ENCODE measurements at regions not wholly inside any gene's neighbourhood (a gene's known extent, or its start where the extent isn't known, plus 50 kb on each side); places are given as distances from the start of the nearest gene placed in this dataset. TPM values are rescaled to one million over a fixed set of nuclear protein-coding genes. Genes with fewer than 3 reads are reported as not detected.

DNA sequence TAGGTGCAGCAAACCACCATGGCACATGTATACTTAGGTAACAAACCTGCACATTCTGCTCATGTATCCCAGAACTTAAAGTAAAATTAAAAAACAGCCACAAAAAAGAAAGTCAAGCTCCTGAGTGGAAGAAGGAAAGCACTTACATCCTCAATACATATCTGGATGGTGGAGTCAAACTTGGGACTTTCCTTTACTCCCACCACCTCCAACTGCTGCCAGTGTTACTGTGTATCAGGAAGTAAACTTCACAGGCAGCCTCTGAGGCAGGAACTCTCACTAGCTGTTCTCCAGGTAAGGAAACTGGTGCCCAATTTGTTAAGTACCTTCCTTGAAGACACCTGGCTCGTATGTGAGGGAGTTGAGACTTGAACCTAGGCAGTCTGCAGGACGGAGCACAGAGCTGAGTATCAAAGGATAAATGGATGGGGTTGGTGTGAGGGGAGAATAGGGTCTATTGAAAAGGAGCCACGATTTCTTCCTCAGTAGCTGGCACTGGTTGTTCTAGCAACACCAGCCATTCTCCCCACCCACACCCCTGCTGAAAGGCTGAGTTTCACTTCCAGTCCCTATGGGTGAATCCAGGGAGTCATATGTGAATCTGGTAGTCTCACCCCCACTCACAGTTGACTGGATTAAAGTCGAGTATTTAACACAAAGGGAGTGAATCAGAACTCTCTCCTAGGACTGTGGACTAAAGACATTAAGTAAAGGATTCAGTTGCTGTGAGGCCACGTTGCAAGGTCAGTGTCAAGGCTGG is 50.0 kb upstream of the GPR39 start:
- Mint-ChIP-seq H3K4me3 (ENCODE audit: unreplicated experiment) (no peak overlapping the region), H3K27me3 (ENCODE audit: unreplicated experiment) (peaks cover 2% of the 10 kb centered on the region), H3K9me3 (ENCODE audit: unreplicated experiment) (peaks cover 7% of the 10 kb centered on the region), H3K27ac (ENCODE audit: unreplicated experiment) (no peak overlapping the region), H3K36me3 (ENCODE audit: unreplicated experiment) (peaks cover 18% of the 10 kb centered on the region), H3K4me1 (ENCODE audit: low read depth, unreplicated experiment) (no peaks in the 10 kb centered on the region)
- DNase-seq: no peak
- TF ChIP-seq, protein P1, sequence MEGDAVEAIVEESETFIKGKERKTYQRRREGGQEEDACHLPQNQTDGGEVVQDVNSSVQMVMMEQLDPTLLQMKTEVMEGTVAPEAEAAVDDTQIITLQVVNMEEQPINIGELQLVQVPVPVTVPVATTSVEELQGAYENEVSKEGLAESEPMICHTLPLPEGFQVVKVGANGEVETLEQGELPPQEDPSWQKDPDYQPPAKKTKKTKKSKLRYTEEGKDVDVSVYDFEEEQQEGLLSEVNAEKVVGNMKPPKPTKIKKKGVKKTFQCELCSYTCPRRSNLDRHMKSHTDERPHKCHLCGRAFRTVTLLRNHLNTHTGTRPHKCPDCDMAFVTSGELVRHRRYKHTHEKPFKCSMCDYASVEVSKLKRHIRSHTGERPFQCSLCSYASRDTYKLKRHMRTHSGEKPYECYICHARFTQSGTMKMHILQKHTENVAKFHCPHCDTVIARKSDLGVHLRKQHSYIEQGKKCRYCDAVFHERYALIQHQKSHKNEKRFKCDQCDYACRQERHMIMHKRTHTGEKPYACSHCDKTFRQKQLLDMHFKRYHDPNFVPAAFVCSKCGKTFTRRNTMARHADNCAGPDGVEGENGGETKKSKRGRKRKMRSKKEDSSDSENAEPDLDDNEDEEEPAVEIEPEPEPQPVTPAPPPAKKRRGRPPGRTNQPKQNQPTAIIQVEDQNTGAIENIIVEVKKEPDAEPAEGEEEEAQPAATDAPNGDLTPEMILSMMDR (IDR thresholded peaks at IDR 0.05; ENCODE audit: partially characterized antibody, unreplicated experiment): no peak

Small RNA genes in the stretch of these regions (microRNA-seq; reads per million reads assigned to microRNA genes)
- not detected for gene MIR663B (ENCODE audit: unreplicated experiment)

All from glutamatergic neuron (in vitro differentiated cells).